ENCODE measurements at regions not wholly inside any gene's neighbourhood (a gene's known extent, or its start where the extent isn't known, plus 50 kb on each side); places are given as distances from the start of the nearest gene placed in this dataset.

GRCh38 chrX:47776292-47777006, 60.3 kb upstream of the ZNF81 start:
- ChIA-PET POLR2A (no interaction called here), CTCF (interaction anchor here (0.6 to 1.1 kb wide), 3 partner anchors 251 to 879 kb away, joined by 3 to 4 read pairs (median 3); no protein-coding TSS in a partner anchor)

DNA sequence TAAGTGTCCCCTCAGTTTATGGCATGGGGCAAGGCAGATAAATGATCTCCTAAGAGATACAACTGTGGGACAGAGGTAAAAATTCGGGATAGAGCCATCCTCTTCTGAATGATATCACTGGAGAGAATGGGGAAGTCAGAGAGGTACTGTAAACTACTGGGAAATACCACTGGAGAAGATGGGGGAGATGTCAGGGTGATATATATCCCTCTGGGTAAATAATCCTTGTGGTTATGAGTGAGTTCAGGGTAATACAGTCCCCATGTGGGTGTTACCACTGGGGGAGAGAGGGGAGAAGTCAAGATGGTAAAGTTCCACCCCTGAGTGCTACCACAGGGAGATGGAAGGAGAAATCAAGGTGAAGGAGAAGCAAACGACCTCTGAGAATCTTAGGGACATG, 63.9 kb upstream of the ZNF81 start:
- peaks cover 3% of the 10 kb centered on the region; the same call in 1 of the 2 replicates for H3K27me3 ChIP-seq (ENCODE audit: insufficient read depth)
- ChIA-PET CTCF (no interaction called here), POLR2A (no interaction called here)
- H3K36me3 ChIP-seq (replicated peaks in 1 of 2; ENCODE audit: control insufficient read depth in 1 of 2, insufficient read depth in 2 of 2, low read length in 1 of 2): no peaks in the 10 kb centered on the region
- H3K9me2 ChIP-seq: no peaks in the 10 kb centered on the region
- H3K4me2 ChIP-seq: no peak overlapping the region
- no peaks in the 10 kb centered on the region for H3F3A ChIP-seq (replicated peaks; ENCODE audit: insufficient read depth)
- 0% methylated on average over 2 of the region's 2 CpGs for WGBS (ENCODE audit: low lambda C conversion rate)
- TF ChIP-seq, protein P1, sequence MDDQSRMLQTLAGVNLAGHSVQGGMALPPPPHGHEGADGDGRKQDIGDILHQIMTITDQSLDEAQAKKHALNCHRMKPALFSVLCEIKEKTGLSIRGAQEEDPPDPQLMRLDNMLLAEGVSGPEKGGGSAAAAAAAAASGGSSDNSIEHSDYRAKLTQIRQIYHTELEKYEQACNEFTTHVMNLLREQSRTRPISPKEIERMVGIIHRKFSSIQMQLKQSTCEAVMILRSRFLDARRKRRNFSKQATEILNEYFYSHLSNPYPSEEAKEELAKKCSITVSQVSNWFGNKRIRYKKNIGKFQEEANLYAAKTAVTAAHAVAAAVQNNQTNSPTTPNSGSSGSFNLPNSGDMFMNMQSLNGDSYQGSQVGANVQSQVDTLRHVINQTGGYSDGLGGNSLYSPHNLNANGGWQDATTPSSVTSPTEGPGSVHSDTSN (IDR thresholded peaks at IDR 0.05): no peak
- TF ChIP-seq NFIC (IDR thresholded peaks at IDR 0.05; ENCODE audit: borderline replicate concordance) (no peak), CHD2 (IDR thresholded peaks at IDR 0.05; ENCODE audit: low read length, partially characterized antibody) (no peak), RCOR1 (IDR thresholded peaks at IDR 0.05; ENCODE audit: low read length) (no peak), EZH2phosphoT487 (IDR thresholded peaks at IDR 0.05; ENCODE audit: borderline replicate concordance, low read depth) (no peak), USF1 (IDR thresholded peaks at IDR 0.05; ENCODE audit: borderline replicate concordance, low read depth) (no peak)
- TF ChIP-seq, protein P2, sequence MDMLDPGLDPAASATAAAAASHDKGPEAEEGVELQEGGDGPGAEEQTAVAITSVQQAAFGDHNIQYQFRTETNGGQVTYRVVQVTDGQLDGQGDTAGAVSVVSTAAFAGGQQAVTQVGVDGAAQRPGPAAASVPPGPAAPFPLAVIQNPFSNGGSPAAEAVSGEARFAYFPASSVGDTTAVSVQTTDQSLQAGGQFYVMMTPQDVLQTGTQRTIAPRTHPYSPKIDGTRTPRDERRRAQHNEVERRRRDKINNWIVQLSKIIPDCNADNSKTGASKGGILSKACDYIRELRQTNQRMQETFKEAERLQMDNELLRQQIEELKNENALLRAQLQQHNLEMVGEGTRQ (IDR thresholded peaks at IDR 0.05; ENCODE audit: borderline replicate concordance, low read depth, low read length): no peak
- no peaks in the 10 kb centered on the region for H4K20me1 ChIP-seq (ENCODE audit: insufficient read depth)
- no peak overlapping the region for H3K27ac ChIP-seq (ENCODE audit: low read depth in 2 of 2, low read length in 1 of 2)
- no peak overlapping the region for H3K9ac ChIP-seq
- H3K79me2 ChIP-seq (ENCODE audit: insufficient read depth): no peaks in the 10 kb centered on the region
- H2AFZ ChIP-seq (ENCODE audit: low read depth): no peak overlapping the region
- H3K4me1 ChIP-seq (ENCODE audit: control insufficient read depth in 1 of 2, insufficient read depth in 2 of 2, low read depth in 1 of 2, low read length in 1 of 2): no peaks in the 10 kb centered on the region
- H3K4me3 ChIP-seq (ENCODE audit: low read depth in 2 of 2, low read length in 1 of 2): no peak overlapping the region
- no peaks in the 10 kb centered on the region for H3K9me3 ChIP-seq
- no peak for DNase-seq

More at GRCh38 chrX:47776292-47777006, 60.3 kb upstream of the ZNF81 start:
- H3K79me2 ChIP-seq (ENCODE audit: insufficient read depth): no peaks in the 10 kb centered on the region
- H4K20me1 ChIP-seq (ENCODE audit: insufficient read depth): no peaks in the 10 kb centered on the region
- no peak overlapping the region for H3K4me3 ChIP-seq (ENCODE audit: low read depth in 2 of 2, low read length in 1 of 2)
- no peaks in the 10 kb centered on the region for H3K36me3 ChIP-seq (replicated peaks in 1 of 2; ENCODE audit: control insufficient read depth in 1 of 2, insufficient read depth in 2 of 2, low read length in 1 of 2)
- no peaks in the 10 kb centered on the region; the same call in 1 of the 2 replicates for H3K27me3 ChIP-seq (ENCODE audit: insufficient read depth)
- no peak overlapping the region for H2AFZ ChIP-seq (ENCODE audit: low read depth)
- H3F3A ChIP-seq (replicated peaks; ENCODE audit: insufficient read depth): no peaks in the 10 kb centered on the region
- DNase-seq: no peak
- TF ChIP-seq EZH2phosphoT487 (IDR thresholded peaks at IDR 0.05; ENCODE audit: borderline replicate concordance, low read depth): no peak
- TF ChIP-seq GATA2 (CRISPR knock-in tag; IDR thresholded peaks at IDR 0.05): no peak
- no peak for TF ChIP-seq CHD2 (IDR thresholded peaks at IDR 0.05; ENCODE audit: low read length, partially characterized antibody)
- no peak for TF ChIP-seq NFIC (IDR thresholded peaks at IDR 0.05; ENCODE audit: borderline replicate concordance)
- H3K9me2 ChIP-seq: no peaks in the 10 kb centered on the region
- H3K4me2 ChIP-seq: no peak overlapping the region
- no peaks in the 10 kb centered on the region for H3K9me3 ChIP-seq
- no peaks in the 10 kb centered on the region for H3K4me1 ChIP-seq (ENCODE audit: control insufficient read depth in 1 of 2, insufficient read depth in 2 of 2, low read depth in 1 of 2, low read length in 1 of 2)
- H3K9ac ChIP-seq: no peak overlapping the region
- no peak overlapping the region for H3K27ac ChIP-seq (ENCODE audit: low read depth in 2 of 2, low read length in 1 of 2)
- WGBS (ENCODE audit: low lambda C conversion rate): 4% methylated on average over 4 of the region's 4 CpGs
